Endothelial cell of umbilical vein (primary cell): ENCODE measurements at regions not wholly inside any gene's neighbourhood (a gene's known extent, or its start where the extent isn't known, plus 50 kb on each side); places are given as distances from the start of the nearest gene placed in this dataset.

ENCODE experiments used
- BruUV-seq: library from RNA; stranded (reverse); fragments of 400-500 nt; replicated peaks from 2 replicates; lab custom pipeline; 2021; lab: Mats Ljungman, UMichigan
- CTCF ChIA-PET: fragments of 300-600, 350-600 bp; sonication (Branson Sonifier 250); formaldehyde crosslinking; loops from one replicate; lab custom pipeline; 2021; ENCODE audit warnings: antibody characterized with exemption, inconsistent platforms; lab: Charles Lee
- POLR2A ChIA-PET: fragments of 300-600, 350-600 bp; sonication (Branson Sonifier 250); formaldehyde crosslinking; loops from one replicate; lab custom pipeline; 2021; ENCODE audit warnings: antibody characterized with exemption, inconsistent platforms; lab: Charles Lee
- DNase-seq: peaks from one replicate; pipeline ENCODE4 v3.0.0-alpha.2; 2011; ENCODE audit warnings: low read depth, low spot score
- FAIRE-seq: peaks from 2 replicates; lab custom pipeline; 2011; peaks lifted over from hg19 to GRCh38; lab: Jason Lieb, UNC
- H2AFZ ChIP-seq: 2 replicates; pipeline ENCODE4 v1.6.0; 2012; ENCODE audit warnings: low read depth, low read length, control low read depth, inconsistent platforms
- H3K27ac ChIP-seq: 2 replicates; pipeline ENCODE4 v1.5.1; 2011; ENCODE audit warnings: low read depth, mild to moderate bottlenecking, control low read depth, low read length, moderate library complexity; ENCODE audit not compliant: insufficient read depth
- H3K27me3 ChIP-seq, 2 experiments: 2 replicates each; pipeline versions ENCODE4 v1.6.0 to v1.6.1; 2011; ENCODE audit warnings: low read length in 2 of 2, mixed read lengths in 1 of 2; ENCODE audit not compliant: control insufficient read depth in 2 of 2, insufficient read depth in 2 of 2
- H3K36me3 ChIP-seq, 2 experiments: 2 replicates in 1 of 2; 3 replicates in 1 of 2; pipeline ENCODE4 v1.5.1; 2011; ENCODE audit warnings: low read length in 2 of 2, mild to moderate bottlenecking in 1 of 2, moderate library complexity in 1 of 2; ENCODE audit not compliant: control insufficient read depth in 2 of 2, insufficient read depth in 2 of 2; ENCODE audit errors: extremely low read depth in 1 of 2
- H3K4me1 ChIP-seq: 3 replicates; pipeline ENCODE4 v1.5.1; 2011; ENCODE audit warnings: mild to moderate bottlenecking, low read length; ENCODE audit not compliant: control insufficient read depth, insufficient read depth; ENCODE audit errors: extremely low read depth
- H3K4me2 ChIP-seq: 2 replicates; pipeline ENCODE4 v1.6.1; 2011; ENCODE audit warnings: low read length, control low read depth, mixed read lengths; ENCODE audit not compliant: insufficient read depth
- H3K4me3 ChIP-seq, 3 experiments: fragments of 200-600 bp in 1 of 3; sonication (generic), shearing (Covaris generic) in 1 of 3; replicated peaks in 1 of 3; 2 replicates each; pipeline ENCODE4 v1.5.1; 2011 to 2016; ENCODE audit warnings: control low read depth in 3 of 3, low read length in 3 of 3, mild to moderate bottlenecking in 2 of 3, inconsistent platforms in 1 of 3, low read depth in 1 of 3, moderate library complexity in 1 of 3; ENCODE audit not compliant: insufficient read depth in 1 of 3
- H3K79me2 ChIP-seq: 2 replicates; pipeline ENCODE4 v1.6.0; 2012; ENCODE audit warnings: low read length, inconsistent platforms; ENCODE audit not compliant: control insufficient read depth, insufficient read depth
- H3K9ac ChIP-seq: replicated peaks from 2 replicates; pipeline ENCODE3; 2011; ENCODE audit warnings: low read length, control low read depth; ENCODE audit not compliant: insufficient read depth; ENCODE audit errors: extremely low read depth
- H3K9me1 ChIP-seq: replicated peaks from 3 replicates; pipeline ENCODE4 v1.6.0; 2011; ENCODE audit warnings: mild to moderate bottlenecking, low read length; ENCODE audit not compliant: control insufficient read depth, insufficient read depth; ENCODE audit errors: extremely low read depth
- H3K9me3 ChIP-seq: replicated peaks from 2 replicates; pipeline ENCODE4 v1.5.1; 2012; ENCODE audit warnings: low read length, inconsistent platforms; ENCODE audit not compliant: control insufficient read depth, insufficient read depth
- H4K20me1 ChIP-seq: replicated peaks from 2 replicates; pipeline ENCODE3; 2011; ENCODE audit warnings: mild to moderate bottlenecking, low read length; ENCODE audit not compliant: control insufficient read depth, insufficient read depth; ENCODE audit errors: extremely low read depth
- EZH2 ChIP-seq: IDR thresholded peaks from 2 replicates; pipeline ENCODE4 v1.6.1; 2012; ENCODE audit warnings: borderline replicate concordance, low read depth, mild to moderate bottlenecking, moderate library complexity, low read length, inconsistent platforms; ENCODE audit not compliant: severe bottlenecking
- FOS ChIP-seq: IDR thresholded peaks from 2 replicates; pipeline ENCODE4 v1.6.1; 2011; ENCODE audit warnings: mild to moderate bottlenecking, low read length, moderate library complexity, borderline replicate concordance; ENCODE audit not compliant: insufficient read depth
- GATA2 ChIP-seq: IDR thresholded peaks from 2 replicates; pipeline ENCODE4 v1.7.0; 2011; ENCODE audit warnings: low read depth, mild to moderate bottlenecking, moderate library complexity, mixed read lengths, low read length; ENCODE audit not compliant: insufficient read length, insufficient read depth
- JUN ChIP-seq: IDR thresholded peaks from 2 replicates; pipeline ENCODE4 v1.6.1; 2011; ENCODE audit warnings: borderline replicate concordance, low read depth; ENCODE audit not compliant: insufficient read length, insufficient read depth
- MYC ChIP-seq: IDR thresholded peaks from one replicate; pipeline ENCODE4 v1.6.1; 2011; ENCODE audit warnings: mild to moderate bottlenecking, low read depth, low read length
- POLR2A ChIP-seq: IDR thresholded peaks from 2 replicates; pipeline ENCODE4 v1.6.1; 2012; ENCODE audit warnings: low read depth, mild to moderate bottlenecking, control low read depth, low read length
- POLR2AphosphoS5 ChIP-seq: IDR thresholded peaks from 2 replicates; pipeline ENCODE4 v1.6.1; 2012; ENCODE audit warnings: low read depth, mild to moderate bottlenecking, control low read depth, low read length, moderate library complexity; ENCODE audit not compliant: insufficient read depth
- dilution Hi-C: fragments of 300-500 bp; cut with MboI; formaldehyde crosslinking; loops from one replicate; pipeline ENCODE4 v1.15.0; 2019; ENCODE audit warnings: low sequenced_read_pairs; ENCODE audit not compliant: extremely low pct_ligation_motif_present
- intact Hi-C: fragments of 100-400 bp; cut with micrococcal nuclease; formaldehyde crosslinking; loops from one replicate; pipeline ENCODE4 v1.10.0; 2022
- TF ChIP-seq, protein P1 (sequence below): IDR thresholded peaks from 2 replicates; pipeline ENCODE4 v1.6.1; 2011; ENCODE audit not compliant: insufficient read depth, insufficient read length
- TF ChIP-seq, protein P2 (sequence below), 2 donors: IDR thresholded peaks; 1 replicate in 1 of 2; 2 replicates in 1 of 2; pipeline ENCODE4 v1.5.1; 2011; ENCODE audit warnings: low read length in 2 of 2, mild to moderate bottlenecking in 2 of 2, moderate library complexity in 2 of 2, control low read depth in 1 of 2, inconsistent platforms in 1 of 2, low read depth in 1 of 2; ENCODE audit not compliant: insufficient read depth in 1 of 2; ENCODE audit errors: extremely low read depth in 1 of 2

DNA sequence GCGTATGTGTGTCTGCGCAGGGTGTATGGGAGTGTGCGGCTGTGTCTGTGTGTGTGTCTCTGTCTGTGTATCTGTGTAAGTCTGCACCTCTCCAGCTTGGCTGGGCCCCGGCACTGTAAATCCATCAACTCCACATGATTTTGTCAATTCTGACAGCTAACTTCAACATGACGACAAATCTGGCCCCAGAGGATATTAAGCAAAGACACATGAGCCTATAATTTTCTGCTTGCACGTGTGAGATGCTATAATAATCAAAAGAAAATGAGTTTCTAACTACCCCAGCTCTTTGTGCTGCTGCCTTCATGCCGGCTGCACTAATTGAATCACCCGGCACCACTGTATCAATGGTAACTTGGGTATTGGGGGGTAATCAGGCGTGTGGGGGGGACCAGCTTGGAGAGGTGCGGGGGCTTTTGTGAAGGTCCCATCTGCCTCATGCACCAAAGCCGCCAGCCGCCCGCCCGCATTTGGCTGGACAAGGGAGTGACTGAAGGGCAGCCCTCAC, 57.6 kb upstream of the LHX1 start:
- dilution Hi-C loops (no loop called here), intact Hi-C loops (no loop called here)
- ChIA-PET POLR2A (no interaction called here), CTCF (no interaction called here)
- H2AFZ ChIP-seq = no peak overlapping the region
- H3K9me1 ChIP-seq = no peaks in the 10 kb centered on the region
- no peaks in the 10 kb centered on the region for H3K4me1 ChIP-seq
- H3K27ac ChIP-seq = no peak overlapping the region
- TF ChIP-seq JUN = no peak
- TF ChIP-seq GATA2 = no peak
- TF ChIP-seq POLR2AphosphoS5 = no peak
- no peak for TF ChIP-seq POLR2A
- TF ChIP-seq EZH2 = no peak
- TF ChIP-seq, protein P1, sequence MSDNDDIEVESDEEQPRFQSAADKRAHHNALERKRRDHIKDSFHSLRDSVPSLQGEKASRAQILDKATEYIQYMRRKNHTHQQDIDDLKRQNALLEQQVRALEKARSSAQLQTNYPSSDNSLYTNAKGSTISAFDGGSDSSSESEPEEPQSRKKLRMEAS = no peak
- no peak for TF ChIP-seq FOS
- TF ChIP-seq MYC = no peak
- TF ChIP-seq, protein P2, sequence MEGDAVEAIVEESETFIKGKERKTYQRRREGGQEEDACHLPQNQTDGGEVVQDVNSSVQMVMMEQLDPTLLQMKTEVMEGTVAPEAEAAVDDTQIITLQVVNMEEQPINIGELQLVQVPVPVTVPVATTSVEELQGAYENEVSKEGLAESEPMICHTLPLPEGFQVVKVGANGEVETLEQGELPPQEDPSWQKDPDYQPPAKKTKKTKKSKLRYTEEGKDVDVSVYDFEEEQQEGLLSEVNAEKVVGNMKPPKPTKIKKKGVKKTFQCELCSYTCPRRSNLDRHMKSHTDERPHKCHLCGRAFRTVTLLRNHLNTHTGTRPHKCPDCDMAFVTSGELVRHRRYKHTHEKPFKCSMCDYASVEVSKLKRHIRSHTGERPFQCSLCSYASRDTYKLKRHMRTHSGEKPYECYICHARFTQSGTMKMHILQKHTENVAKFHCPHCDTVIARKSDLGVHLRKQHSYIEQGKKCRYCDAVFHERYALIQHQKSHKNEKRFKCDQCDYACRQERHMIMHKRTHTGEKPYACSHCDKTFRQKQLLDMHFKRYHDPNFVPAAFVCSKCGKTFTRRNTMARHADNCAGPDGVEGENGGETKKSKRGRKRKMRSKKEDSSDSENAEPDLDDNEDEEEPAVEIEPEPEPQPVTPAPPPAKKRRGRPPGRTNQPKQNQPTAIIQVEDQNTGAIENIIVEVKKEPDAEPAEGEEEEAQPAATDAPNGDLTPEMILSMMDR (IDR thresholded peaks at IDR 0.05; ENCODE audit: extremely low read depth in 1 of 2, insufficient read depth in 1 of 2, low read depth in 1 of 2, low read length in 2 of 2) = no peak
- BruUV-seq = no TSS peak
- no peaks in the 10 kb centered on the region for H3K36me3 ChIP-seq
- peaks cover 7 to 10% of the 10 kb centered on the region in 2 experiments for H3K27me3 ChIP-seq
- no peaks in the 10 kb centered on the region for H4K20me1 ChIP-seq
- H3K9me3 ChIP-seq = no peaks in the 10 kb centered on the region
- no peaks in the 10 kb centered on the region for H3K79me2 ChIP-seq
- DNase-seq = no peak
- no peak overlapping the region for H3K9ac ChIP-seq
- no peak for FAIRE-seq
- no peak overlapping the region for H3K4me2 ChIP-seq
- H3K4me3 ChIP-seq = no peak overlapping the region
